ENCODE measurements at regions not wholly inside any gene's neighbourhood (a gene's known extent, or its start where the extent isn't known, plus 50 kb on each side); places are given as distances from the start of the nearest gene placed in this dataset.

GRCh38 chr5:100709771-100710170 lies 174.6 kb downstream of the FAM174A start:
- no peak for FAIRE-seq
- SMC1A ChIA-PET (ENCODE audit: uncharacterized antibody, unreplicated experiment), result interaction anchor here (0.7 kb wide), 1 partner anchor 9 kb away, joined by 3 read pairs; no protein-coding TSS in a partner anchor
- POLR2A ChIA-PET, result no interaction called here
- intact Hi-C loops (cut with micrococcal nuclease; ENCODE audit: unreplicated experiment), result no loop called here
- no peaks in the 10 kb centered on the region for H3K36me3 ChIP-seq (ENCODE audit: control insufficient read depth in 2 of 2, insufficient read depth in 2 of 2, low read length in 1 of 2)
- CTCF ChIA-PET, result no interaction called here
- ATAC-seq, result no peak
- H3K4me1 ChIP-seq (ENCODE audit: control insufficient read depth, insufficient read depth, low read length), result no peaks in the 10 kb centered on the region
- no peak overlapping the region for H3K4me2 ChIP-seq (ENCODE audit: control insufficient read depth, insufficient read depth)
- no peak overlapping the region for H2AFZ ChIP-seq (ENCODE audit: control insufficient read depth, low read depth, low read length)
- no peaks in the 10 kb centered on the region for H4K20me1 ChIP-seq (ENCODE audit: control insufficient read depth, insufficient read depth)
- H3K79me2 ChIP-seq (ENCODE audit: control insufficient read depth, insufficient read depth, low read length), result no peaks in the 10 kb centered on the region
- RAD21 ChIA-PET (ENCODE audit: unreplicated experiment), result interaction anchor here (0.7 kb wide), 1 partner anchor 12 kb away, joined by 5 read pairs; no protein-coding TSS in a partner anchor
- BruUV-seq (replicated peaks), result no TSS peak
- no peak for TF ChIP-seq CEBPZ (IDR thresholded peaks at IDR 0.05; ENCODE audit: low read depth, low read length)
- TF ChIP-seq NR2C2 (IDR thresholded peaks at IDR 0.05; ENCODE audit: borderline replicate concordance, control insufficient read depth, insufficient read length, low read depth), result no peak
- TF ChIP-seq, protein P1, sequence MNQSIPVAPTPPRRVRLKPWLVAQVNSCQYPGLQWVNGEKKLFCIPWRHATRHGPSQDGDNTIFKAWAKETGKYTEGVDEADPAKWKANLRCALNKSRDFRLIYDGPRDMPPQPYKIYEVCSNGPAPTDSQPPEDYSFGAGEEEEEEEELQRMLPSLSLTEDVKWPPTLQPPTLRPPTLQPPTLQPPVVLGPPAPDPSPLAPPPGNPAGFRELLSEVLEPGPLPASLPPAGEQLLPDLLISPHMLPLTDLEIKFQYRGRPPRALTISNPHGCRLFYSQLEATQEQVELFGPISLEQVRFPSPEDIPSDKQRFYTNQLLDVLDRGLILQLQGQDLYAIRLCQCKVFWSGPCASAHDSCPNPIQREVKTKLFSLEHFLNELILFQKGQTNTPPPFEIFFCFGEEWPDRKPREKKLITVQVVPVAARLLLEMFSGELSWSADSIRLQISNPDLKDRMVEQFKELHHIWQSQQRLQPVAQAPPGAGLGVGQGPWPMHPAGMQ (IDR thresholded peaks at IDR 0.05; ENCODE audit: borderline replicate concordance), result no peak
- TF ChIP-seq MYB (IDR thresholded peaks at IDR 0.05; ENCODE audit: borderline replicate concordance, low read depth, low read length), result no peak
- no peak for TF ChIP-seq IKZF2 (IDR thresholded peaks at IDR 0.05)
- no peak for TF ChIP-seq BMI1 (IDR thresholded peaks at IDR 0.05; ENCODE audit: borderline replicate concordance)
- TF ChIP-seq TBL1XR1 (IDR thresholded peaks at IDR 0.05; ENCODE audit: low read depth, low read length), result no peak
- TF ChIP-seq, protein P2, sequence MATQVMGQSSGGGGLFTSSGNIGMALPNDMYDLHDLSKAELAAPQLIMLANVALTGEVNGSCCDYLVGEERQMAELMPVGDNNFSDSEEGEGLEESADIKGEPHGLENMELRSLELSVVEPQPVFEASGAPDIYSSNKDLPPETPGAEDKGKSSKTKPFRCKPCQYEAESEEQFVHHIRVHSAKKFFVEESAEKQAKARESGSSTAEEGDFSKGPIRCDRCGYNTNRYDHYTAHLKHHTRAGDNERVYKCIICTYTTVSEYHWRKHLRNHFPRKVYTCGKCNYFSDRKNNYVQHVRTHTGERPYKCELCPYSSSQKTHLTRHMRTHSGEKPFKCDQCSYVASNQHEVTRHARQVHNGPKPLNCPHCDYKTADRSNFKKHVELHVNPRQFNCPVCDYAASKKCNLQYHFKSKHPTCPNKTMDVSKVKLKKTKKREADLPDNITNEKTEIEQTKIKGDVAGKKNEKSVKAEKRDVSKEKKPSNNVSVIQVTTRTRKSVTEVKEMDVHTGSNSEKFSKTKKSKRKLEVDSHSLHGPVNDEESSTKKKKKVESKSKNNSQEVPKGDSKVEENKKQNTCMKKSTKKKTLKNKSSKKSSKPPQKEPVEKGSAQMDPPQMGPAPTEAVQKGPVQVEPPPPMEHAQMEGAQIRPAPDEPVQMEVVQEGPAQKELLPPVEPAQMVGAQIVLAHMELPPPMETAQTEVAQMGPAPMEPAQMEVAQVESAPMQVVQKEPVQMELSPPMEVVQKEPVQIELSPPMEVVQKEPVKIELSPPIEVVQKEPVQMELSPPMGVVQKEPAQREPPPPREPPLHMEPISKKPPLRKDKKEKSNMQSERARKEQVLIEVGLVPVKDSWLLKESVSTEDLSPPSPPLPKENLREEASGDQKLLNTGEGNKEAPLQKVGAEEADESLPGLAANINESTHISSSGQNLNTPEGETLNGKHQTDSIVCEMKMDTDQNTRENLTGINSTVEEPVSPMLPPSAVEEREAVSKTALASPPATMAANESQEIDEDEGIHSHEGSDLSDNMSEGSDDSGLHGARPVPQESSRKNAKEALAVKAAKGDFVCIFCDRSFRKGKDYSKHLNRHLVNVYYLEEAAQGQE (IDR thresholded peaks at IDR 0.05; ENCODE audit: low read depth, low read length), result no peak
- no peak for TF ChIP-seq CHD4 (IDR thresholded peaks at IDR 0.05)
- no peak for TF ChIP-seq CBFB (IDR thresholded peaks at IDR 0.05; ENCODE audit: low read depth)
- no peak for TF ChIP-seq CREM (IDR thresholded peaks at IDR 0.05; ENCODE audit: low read depth)
- no peak for TF ChIP-seq ZNF687 (IDR thresholded peaks at IDR 0.05)
- TF ChIP-seq ZNF24 (IDR thresholded peaks at IDR 0.05), result no peak
- no peak overlapping the region for H3K9ac ChIP-seq (ENCODE audit: control insufficient read depth, insufficient read depth, low read length)
- 0% methylated on average over 1 of the region's 1 CpG for WGBS (ENCODE audit: insufficient coverage, insufficient replicate concordance, low lambda C conversion rate, missing lambda C conversion rate)
- in situ Hi-C loops (cut with MboI), result no loop called here
- H3K27ac ChIP-seq (ENCODE audit: control insufficient read depth, insufficient read depth), result no peak overlapping the region
- DNase-seq (ENCODE audit: low read depth, low spot score), result no peak
- no peaks in the 10 kb centered on the region for H3K27me3 ChIP-seq (replicated peaks in 1 of 2; ENCODE audit: control insufficient read depth in 2 of 2, insufficient read depth in 2 of 2, low read length in 1 of 2)
- no peak overlapping the region for H3K4me3 ChIP-seq
- no peaks in the 10 kb centered on the region for H3K9me3 ChIP-seq (replicated peaks; ENCODE audit: control insufficient read depth, insufficient read depth, low read length)
